MM.1S (cell line): ENCODE measurements at regions not wholly inside any gene's neighbourhood (a gene's known extent, or its start where the extent isn't known, plus 50 kb on each side); places are given as distances from the start of the nearest gene placed in this dataset.

Experiments
- EZH2 ChIP-seq: fragments of 300-600 bp; sonication (generic); optimal IDR thresholded peaks from 2 replicates; pipeline ENCODE3; 2017; ENCODE audit warnings: low read depth, mild to moderate bottlenecking, antibody characterized with exemption, low read length, mixed read lengths
- EZH2phosphoT487 ChIP-seq: fragments of 300-600 bp; sonication (generic); IDR thresholded peaks from 2 replicates; pipeline ENCODE4 v1.6.1; 2018; ENCODE audit warnings: antibody characterized with exemption, low read length
- TF ChIP-seq, protein P1 (sequence below): fragments of 300-600 bp; sonication (generic); IDR thresholded peaks from 2 replicates; pipeline ENCODE4 v1.5.1; 2016; ENCODE audit warnings: antibody characterized with exemption, low read length, mixed read lengths

DNA sequence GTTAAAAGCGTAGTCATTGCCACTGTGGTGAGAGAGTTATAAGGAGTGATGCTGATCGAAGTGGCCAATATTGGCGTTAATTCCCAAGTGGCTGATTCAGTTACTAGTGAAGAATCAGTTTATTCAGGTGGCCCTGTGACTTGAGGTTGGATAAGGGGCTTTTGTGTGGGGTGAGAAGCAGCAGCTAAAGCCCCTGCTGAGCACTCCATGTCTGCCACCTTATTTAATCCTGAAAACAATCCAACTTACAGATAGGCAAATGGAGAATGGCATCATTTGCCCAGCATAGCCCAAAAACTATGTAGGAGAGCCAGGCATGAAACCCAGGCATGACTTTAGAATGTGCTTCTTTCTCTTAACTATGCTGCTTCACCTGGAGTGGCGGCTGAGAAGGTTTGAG, 222.8 kb upstream of the KLF6 start:
- TF ChIP-seq, protein P1, sequence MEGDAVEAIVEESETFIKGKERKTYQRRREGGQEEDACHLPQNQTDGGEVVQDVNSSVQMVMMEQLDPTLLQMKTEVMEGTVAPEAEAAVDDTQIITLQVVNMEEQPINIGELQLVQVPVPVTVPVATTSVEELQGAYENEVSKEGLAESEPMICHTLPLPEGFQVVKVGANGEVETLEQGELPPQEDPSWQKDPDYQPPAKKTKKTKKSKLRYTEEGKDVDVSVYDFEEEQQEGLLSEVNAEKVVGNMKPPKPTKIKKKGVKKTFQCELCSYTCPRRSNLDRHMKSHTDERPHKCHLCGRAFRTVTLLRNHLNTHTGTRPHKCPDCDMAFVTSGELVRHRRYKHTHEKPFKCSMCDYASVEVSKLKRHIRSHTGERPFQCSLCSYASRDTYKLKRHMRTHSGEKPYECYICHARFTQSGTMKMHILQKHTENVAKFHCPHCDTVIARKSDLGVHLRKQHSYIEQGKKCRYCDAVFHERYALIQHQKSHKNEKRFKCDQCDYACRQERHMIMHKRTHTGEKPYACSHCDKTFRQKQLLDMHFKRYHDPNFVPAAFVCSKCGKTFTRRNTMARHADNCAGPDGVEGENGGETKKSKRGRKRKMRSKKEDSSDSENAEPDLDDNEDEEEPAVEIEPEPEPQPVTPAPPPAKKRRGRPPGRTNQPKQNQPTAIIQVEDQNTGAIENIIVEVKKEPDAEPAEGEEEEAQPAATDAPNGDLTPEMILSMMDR = no peak
- TF ChIP-seq EZH2phosphoT487 (no peak), EZH2 (no peak)
